ENCODE measurements at regions not wholly inside any gene's neighbourhood (a gene's known extent, or its start where the extent isn't known, plus 50 kb on each side); places are given as distances from the start of the nearest gene placed in this dataset.

DNA sequence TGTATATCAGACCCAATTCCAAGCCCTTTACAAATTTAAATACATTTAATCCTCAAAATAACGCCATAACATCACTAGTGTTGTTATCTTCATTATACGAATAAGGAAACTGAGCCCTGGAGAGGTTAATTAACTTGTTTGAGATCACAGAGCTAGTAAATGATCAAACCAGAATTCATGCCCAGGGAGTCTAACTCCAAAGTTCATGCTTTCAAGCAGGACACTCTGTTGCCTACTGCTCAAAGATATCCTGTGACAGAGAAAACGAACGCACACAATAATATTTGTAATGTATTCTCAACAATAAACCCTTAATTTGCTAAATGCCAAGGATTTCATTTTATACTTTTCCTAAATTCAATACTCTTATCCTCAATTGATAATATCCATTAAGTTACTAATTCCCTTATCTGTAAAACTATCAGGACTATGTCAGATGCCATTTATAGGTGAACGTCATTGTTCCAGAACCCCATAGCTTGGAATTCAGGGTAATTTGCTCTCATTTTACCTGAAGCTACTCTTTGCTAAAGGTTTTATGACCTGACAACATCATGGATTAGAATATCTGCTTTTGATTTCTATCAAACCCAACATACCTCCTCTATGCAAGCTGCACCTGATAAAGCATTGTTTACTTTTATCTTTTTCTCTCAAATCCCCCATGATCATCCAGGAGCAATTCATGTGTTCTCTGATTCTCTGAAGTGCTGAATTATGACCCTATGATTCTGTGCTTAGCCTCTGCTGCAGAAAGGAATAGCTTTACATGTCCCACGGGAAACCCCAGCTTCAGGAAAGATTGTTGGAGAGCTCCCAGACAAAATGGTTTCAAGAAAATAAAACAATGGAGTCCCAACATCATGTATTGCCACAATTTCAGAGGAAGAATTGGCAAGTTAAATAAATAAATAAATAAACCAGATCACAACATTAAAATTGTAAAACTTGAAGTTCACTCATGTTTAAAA lies 150.2 kb upstream of the CDK1 start:
- Histone ChIP-seq H3K27me3 (ENCODE audit: control insufficient read depth, insufficient read depth, low read length) (no peaks in the 10 kb centered on the region), H3K27ac (ENCODE audit: low read depth, low read length) (no peak overlapping the region), H3K9me3 (ENCODE audit: control insufficient read depth, insufficient read depth, low read length) (no peaks in the 10 kb centered on the region), H3K4me1 (ENCODE audit: control insufficient read depth, insufficient read depth, low read length) (no peaks in the 10 kb centered on the region), H3K4me3 (ENCODE audit: low read depth, low read length) (no peak overlapping the region), H3K36me3 (ENCODE audit: control insufficient read depth, insufficient read depth, low read length) (no peaks in the 10 kb centered on the region)
- DNase-seq (ENCODE audit: low read depth in 4 of 6, low spot score in 6 of 6) = peak in 1 of 6 donors; percentile 41
- WGBS (ENCODE audit: insufficient coverage) = 80% methylated on average over 3 of the region's 6 CpGs

DNA sequence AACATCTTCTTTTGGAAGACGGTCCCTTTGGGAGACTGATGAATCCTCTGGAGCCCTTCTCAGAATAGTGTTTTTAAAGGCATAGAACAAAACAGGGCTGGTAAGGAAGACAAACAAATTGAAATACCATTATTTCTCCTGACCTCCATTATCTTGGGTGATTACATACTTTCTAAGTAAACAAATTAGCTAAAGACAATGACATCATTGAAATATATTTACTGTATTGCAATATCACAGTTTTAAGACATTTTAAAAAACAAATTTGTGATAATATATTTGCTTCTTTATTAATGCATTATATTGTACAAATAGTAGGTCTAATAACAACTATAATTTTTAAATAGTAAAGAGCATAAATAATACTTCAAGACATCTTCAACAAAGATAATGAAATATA lies 152.2 kb upstream of the CDK1 start:
- H3K27ac ChIP-seq (ENCODE audit: low read depth, low read length) = no peak overlapping the region
- H3K9me3 ChIP-seq (ENCODE audit: control insufficient read depth, insufficient read depth, low read length) = no peaks in the 10 kb centered on the region
- no peaks in the 10 kb centered on the region for H3K4me1 ChIP-seq (ENCODE audit: control insufficient read depth, insufficient read depth, low read length)
- H3K27me3 ChIP-seq (ENCODE audit: control insufficient read depth, insufficient read depth, low read length) = no peaks in the 10 kb centered on the region
- peak in 1 of 6 donors; percentile 37 for DNase-seq (ENCODE audit: low read depth in 4 of 6, low spot score in 6 of 6)
- H3K4me3 ChIP-seq (ENCODE audit: low read depth, low read length) = no peak overlapping the region
- no peaks in the 10 kb centered on the region for H3K36me3 ChIP-seq (ENCODE audit: control insufficient read depth, insufficient read depth, low read length)
- WGBS (ENCODE audit: insufficient coverage) = no CpG with 5 or more reads among the region's 1 CpG

DNA sequence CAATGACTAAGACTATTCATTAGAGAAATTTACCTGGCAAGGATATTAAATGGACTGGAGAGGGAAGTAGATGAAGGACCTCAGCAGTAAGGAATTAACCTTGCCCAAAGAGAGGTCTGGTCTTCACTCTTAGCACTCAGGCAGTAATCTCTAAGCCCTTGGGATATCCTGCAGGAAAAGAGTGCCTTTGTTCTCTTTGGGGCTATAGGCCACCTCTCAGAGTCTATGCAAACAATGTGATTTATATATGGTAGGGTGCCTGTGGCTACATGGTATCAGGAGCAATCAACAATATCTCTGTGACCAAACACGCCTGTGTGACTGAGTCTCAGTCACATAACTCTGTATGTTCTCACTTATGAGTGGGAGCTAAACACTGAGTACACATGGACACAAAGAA lies 154.7 kb upstream of the CDK1 start:
- no peak for DNase-seq (ENCODE audit: low read depth in 4 of 6, low spot score in 6 of 6)
- H3K9me3 ChIP-seq (ENCODE audit: control insufficient read depth, insufficient read depth, low read length) = no peaks in the 10 kb centered on the region
- no peak overlapping the region for H3K4me3 ChIP-seq (ENCODE audit: low read depth, low read length)
- WGBS (ENCODE audit: insufficient coverage) = no CpG with 5 or more reads among the region's 1 CpG
- no peaks in the 10 kb centered on the region for H3K36me3 ChIP-seq (ENCODE audit: control insufficient read depth, insufficient read depth, low read length)
- no peaks in the 10 kb centered on the region for H3K27me3 ChIP-seq (ENCODE audit: control insufficient read depth, insufficient read depth, low read length)
- no peaks in the 10 kb centered on the region for H3K4me1 ChIP-seq (ENCODE audit: control insufficient read depth, insufficient read depth, low read length)
- H3K27ac ChIP-seq (ENCODE audit: low read depth, low read length) = no peak overlapping the region

DNA sequence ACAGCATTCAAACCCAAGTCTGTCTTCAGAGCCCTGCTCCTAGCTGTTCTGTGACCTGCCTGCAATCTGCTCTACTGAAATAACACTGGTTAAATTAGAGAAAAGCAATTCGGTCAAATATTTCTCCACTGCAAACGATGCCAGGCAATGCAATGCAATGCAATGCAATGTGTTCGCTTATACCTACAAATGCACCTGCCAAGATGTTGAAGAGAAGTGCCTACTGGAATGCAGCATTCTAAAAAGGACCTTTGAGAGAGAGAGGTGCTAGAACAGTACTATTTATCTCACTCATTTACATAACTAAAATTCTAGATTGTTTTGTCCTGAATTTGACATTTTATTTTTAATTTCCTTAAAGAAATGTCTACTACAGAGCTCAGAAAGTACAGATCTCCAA lies 157.3 kb upstream of the CDK1 start:
- no peaks in the 10 kb centered on the region for H3K4me1 ChIP-seq (ENCODE audit: control insufficient read depth, insufficient read depth, low read length)
- no peaks in the 10 kb centered on the region for H3K36me3 ChIP-seq (ENCODE audit: control insufficient read depth, insufficient read depth, low read length)
- WGBS (ENCODE audit: insufficient coverage) = 92% methylated on average over 2 of the region's 3 CpGs
- H3K27ac ChIP-seq (ENCODE audit: low read depth, low read length) = no peak overlapping the region
- H3K27me3 ChIP-seq (ENCODE audit: control insufficient read depth, insufficient read depth, low read length) = no peaks in the 10 kb centered on the region
- DNase-seq (ENCODE audit: low read depth in 4 of 6, low spot score in 6 of 6) = no peak
- no peaks in the 10 kb centered on the region for H3K9me3 ChIP-seq (ENCODE audit: control insufficient read depth, insufficient read depth, low read length)
- no peak overlapping the region for H3K4me3 ChIP-seq (ENCODE audit: low read depth, low read length)

DNA sequence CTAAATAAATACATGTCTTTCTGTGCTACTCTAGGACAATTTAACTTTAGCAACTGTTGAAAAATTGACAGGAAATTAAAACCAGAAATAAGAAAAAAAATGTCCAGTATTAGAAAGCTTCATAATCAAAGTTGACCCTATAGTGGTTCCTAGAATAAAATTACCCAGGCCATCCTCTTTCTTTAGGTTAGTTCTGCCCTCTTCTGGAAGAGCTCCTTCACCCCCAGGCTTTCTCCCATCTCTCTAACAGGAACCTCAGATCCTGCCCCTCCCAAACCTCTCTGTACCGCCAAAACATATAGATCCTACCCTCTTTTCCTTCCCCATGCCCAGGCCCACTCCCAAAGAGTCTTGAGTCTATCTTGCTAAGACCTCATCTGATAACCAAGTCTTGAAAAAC lies 159.4 kb upstream of the CDK1 start:
- Histone ChIP-seq H3K4me1 (ENCODE audit: control insufficient read depth, insufficient read depth, low read length) (no peaks in the 10 kb centered on the region), H3K27ac (ENCODE audit: low read depth, low read length) (no peak overlapping the region), H3K27me3 (ENCODE audit: control insufficient read depth, insufficient read depth, low read length) (no peaks in the 10 kb centered on the region), H3K9me3 (ENCODE audit: control insufficient read depth, insufficient read depth, low read length) (no peaks in the 10 kb centered on the region), H3K36me3 (ENCODE audit: control insufficient read depth, insufficient read depth, low read length) (no peaks in the 10 kb centered on the region), H3K4me3 (ENCODE audit: low read depth, low read length) (no peak overlapping the region)
- no peak for DNase-seq (ENCODE audit: low read depth in 4 of 6, low spot score in 6 of 6)
- 92% methylated on average over 1 of the region's 1 CpG for WGBS (ENCODE audit: insufficient coverage)

DNA sequence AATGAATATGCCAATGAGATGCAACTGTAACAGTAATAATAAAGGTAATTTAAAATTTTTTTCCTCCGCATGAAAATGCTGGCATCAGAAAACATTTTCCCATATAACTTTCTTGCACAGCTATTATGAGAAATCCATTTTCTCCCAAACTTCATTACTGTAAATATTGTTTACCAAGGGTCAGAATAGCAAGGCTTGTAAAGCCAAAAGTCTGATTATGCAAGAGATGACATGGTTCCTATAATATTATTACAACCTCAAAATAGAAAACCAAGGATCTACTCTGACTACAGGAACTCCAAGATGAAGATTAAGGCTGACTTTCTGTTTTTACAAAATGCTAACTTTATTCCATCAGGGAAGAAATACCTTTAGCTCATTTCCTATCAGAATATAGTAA lies 162.7 kb upstream of the CDK1 start:
- Histone ChIP-seq H3K36me3 (ENCODE audit: control insufficient read depth, insufficient read depth, low read length) (no peaks in the 10 kb centered on the region), H3K27me3 (ENCODE audit: control insufficient read depth, insufficient read depth, low read length) (no peaks in the 10 kb centered on the region), H3K4me1 (ENCODE audit: control insufficient read depth, insufficient read depth, low read length) (no peaks in the 10 kb centered on the region), H3K27ac (ENCODE audit: low read depth, low read length) (no peak overlapping the region), H3K9me3 (ENCODE audit: control insufficient read depth, insufficient read depth, low read length) (no peaks in the 10 kb centered on the region), H3K4me3 (ENCODE audit: low read depth, low read length) (no peak overlapping the region)
- DNase-seq (ENCODE audit: low read depth in 4 of 6, low spot score in 6 of 6) = no peak
- WGBS (ENCODE audit: insufficient coverage) = no CpG with 5 or more reads among the region's 1 CpG

DNA sequence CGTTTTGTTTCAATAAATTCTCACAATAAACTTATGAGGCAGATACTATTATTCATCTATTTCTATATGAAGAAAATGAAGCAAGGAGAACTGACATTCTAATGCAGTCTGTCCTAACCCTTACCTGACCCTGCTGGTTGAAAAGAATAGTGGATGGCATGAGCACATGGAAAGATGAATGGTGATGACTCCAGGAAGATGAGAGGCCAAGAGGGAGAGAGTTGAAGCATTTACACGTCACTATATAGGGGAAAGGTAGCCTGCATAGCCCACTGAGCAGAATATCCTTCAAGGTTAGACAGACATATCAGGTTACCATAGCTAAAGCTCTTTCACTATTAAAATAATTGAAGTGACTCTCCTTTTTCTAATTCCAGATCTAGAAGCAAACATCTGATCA lies 163.9 kb upstream of the CDK1 start:
- Histone ChIP-seq H3K27ac (ENCODE audit: low read depth, low read length) (no peak overlapping the region), H3K36me3 (ENCODE audit: control insufficient read depth, insufficient read depth, low read length) (no peaks in the 10 kb centered on the region), H3K4me1 (ENCODE audit: control insufficient read depth, insufficient read depth, low read length) (no peaks in the 10 kb centered on the region), H3K9me3 (ENCODE audit: control insufficient read depth, insufficient read depth, low read length) (no peaks in the 10 kb centered on the region), H3K4me3 (ENCODE audit: low read depth, low read length) (no peak overlapping the region), H3K27me3 (ENCODE audit: control insufficient read depth, insufficient read depth, low read length) (no peaks in the 10 kb centered on the region)
- DNase-seq (ENCODE audit: low read depth in 4 of 6, low spot score in 6 of 6) = no peak
- 40% methylated on average over 1 of the region's 2 CpGs for whole genome bisulfite sequencing (ENCODE audit: insufficient coverage)

DNA sequence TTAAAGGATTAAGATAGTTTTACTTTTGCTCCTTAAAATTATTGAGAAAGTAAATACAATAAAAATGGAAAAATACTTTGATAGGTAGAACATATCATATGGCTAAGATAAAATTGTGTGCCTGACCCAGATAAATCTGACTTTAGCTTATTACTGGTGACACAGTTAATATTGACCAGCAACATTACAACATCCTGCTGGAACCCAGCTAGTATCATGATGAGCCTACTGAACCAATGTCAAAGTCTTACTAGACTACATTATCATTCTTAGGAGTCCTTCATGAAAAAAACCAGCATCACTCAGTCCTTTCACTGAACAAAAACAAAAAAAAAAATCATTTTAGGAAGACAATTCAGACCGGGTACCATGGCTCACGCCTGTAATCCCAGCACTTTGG lies 164.8 kb upstream of the CDK1 start:
- 86% methylated on average over 2 of the region's 2 CpGs for WGBS (ENCODE audit: insufficient coverage)

DNA sequence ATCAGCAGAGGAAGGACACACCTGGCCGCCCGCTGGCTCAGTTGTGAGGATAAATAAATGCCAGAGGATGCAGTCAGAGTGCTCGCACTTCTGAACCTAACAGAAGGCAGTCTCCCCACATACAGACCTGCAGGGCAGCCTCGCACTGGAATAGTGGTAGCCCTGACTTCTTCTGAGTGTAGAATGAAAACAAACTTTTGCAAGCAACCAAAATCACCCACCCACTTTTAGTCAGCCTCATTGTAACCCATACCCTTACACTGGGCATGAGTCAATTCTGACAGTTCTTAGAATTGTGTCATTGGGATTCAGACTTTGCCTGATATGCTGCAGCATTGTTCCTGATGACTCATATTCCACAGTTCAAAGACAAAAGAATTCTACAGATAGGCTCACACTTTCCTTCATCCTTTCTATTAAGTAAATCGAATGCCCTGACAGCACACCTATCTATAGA lies 167.0 kb upstream of the CDK1 start:
- Histone ChIP-seq H3K4me3 (ENCODE audit: low read depth, low read length) (no peak overlapping the region), H3K36me3 (ENCODE audit: control insufficient read depth, insufficient read depth, low read length) (no peaks in the 10 kb centered on the region), H3K9me3 (ENCODE audit: control insufficient read depth, insufficient read depth, low read length) (no peaks in the 10 kb centered on the region), H3K27me3 (ENCODE audit: control insufficient read depth, insufficient read depth, low read length) (no peaks in the 10 kb centered on the region), H3K4me1 (ENCODE audit: control insufficient read depth, insufficient read depth, low read length) (no peaks in the 10 kb centered on the region), H3K27ac (ENCODE audit: low read depth, low read length) (no peak overlapping the region)
- no peak for DNase-seq (ENCODE audit: low read depth in 4 of 6, low spot score in 6 of 6)
- 78% methylated on average over 2 of the region's 5 CpGs for WGBS (ENCODE audit: insufficient coverage)

More for the DNA sequence above, 164.8 kb upstream of the CDK1 start:
- Histone ChIP-seq H3K4me3 (ENCODE audit: low read depth, low read length) (no peak overlapping the region), H3K27ac (ENCODE audit: low read depth, low read length) (no peak overlapping the region), H3K36me3 (ENCODE audit: control insufficient read depth, insufficient read depth, low read length) (no peaks in the 10 kb centered on the region), H3K9me3 (ENCODE audit: control insufficient read depth, insufficient read depth, low read length) (no peaks in the 10 kb centered on the region), H3K4me1 (ENCODE audit: control insufficient read depth, insufficient read depth, low read length) (no peaks in the 10 kb centered on the region), H3K27me3 (ENCODE audit: control insufficient read depth, insufficient read depth, low read length) (no peaks in the 10 kb centered on the region)
- DNase-seq (ENCODE audit: low read depth in 4 of 6, low spot score in 6 of 6) = no peak

DNA sequence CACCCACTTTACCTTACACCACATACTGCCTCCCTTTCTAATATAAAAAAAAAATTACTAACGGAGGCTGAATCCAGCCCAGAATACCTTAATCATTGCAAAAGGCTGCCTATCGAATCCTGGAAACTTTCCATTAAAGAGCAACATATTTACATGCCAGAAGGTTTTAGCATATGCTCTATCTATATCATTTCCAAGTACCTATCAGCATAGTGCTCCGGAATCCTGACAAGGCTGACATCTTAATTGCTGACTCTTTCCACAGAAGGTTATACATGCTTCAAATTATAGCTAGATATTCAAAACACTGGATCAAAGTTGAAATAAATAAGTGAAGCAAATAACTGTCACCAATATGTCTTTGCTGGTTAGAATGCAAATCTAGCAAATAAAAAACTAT lies 170.9 kb upstream of the CDK1 start:
- H3K27me3 ChIP-seq (ENCODE audit: control insufficient read depth, insufficient read depth, low read length) = no peaks in the 10 kb centered on the region
- H3K27ac ChIP-seq (ENCODE audit: low read depth, low read length) = no peak overlapping the region
- H3K9me3 ChIP-seq (ENCODE audit: control insufficient read depth, insufficient read depth, low read length) = no peaks in the 10 kb centered on the region
- H3K4me3 ChIP-seq (ENCODE audit: low read depth, low read length) = no peak overlapping the region
- DNase-seq (ENCODE audit: low read depth in 4 of 6, low spot score in 6 of 6) = peak in 1 of 6 donors; percentile 81
- WGBS (ENCODE audit: insufficient coverage) = 92% methylated on average over 2 of the region's 3 CpGs
- H3K4me1 ChIP-seq (ENCODE audit: control insufficient read depth, insufficient read depth, low read length) = no peaks in the 10 kb centered on the region
- no peaks in the 10 kb centered on the region for H3K36me3 ChIP-seq (ENCODE audit: control insufficient read depth, insufficient read depth, low read length)

Data from spinal cord (tissue), 9 donors.